ENCODE measurements at regions not wholly inside any gene's neighbourhood (a gene's known extent, or its start where the extent isn't known, plus 50 kb on each side); places are given as distances from the start of the nearest gene placed in this dataset.

GRCh38 chr1:95578462-95578861, 344.5 kb downstream of the RWDD3 start:
- DNase-seq (no peak), ATAC-seq (no peak)
- Histone ChIP-seq H3K27me3 (no peaks in the 10 kb centered on the region), H3K27ac (no peak overlapping the region), H3K36me3 (no peaks in the 10 kb centered on the region), H3K4me3 (no peak overlapping the region), H3K4me1 (no peaks in the 10 kb centered on the region), H3K9me3 (no peaks in the 10 kb centered on the region)
- intact Hi-C loops (cut with DNase I; ENCODE audit: low total_unique reads) (no loop called here), in situ Hi-C loops (cut with MboI; ENCODE audit: low sequenced_read_pairs in 4 of 4) (no loop called here)
- no peak for TF ChIP-seq CTCF (IDR thresholded peaks at IDR 0.05 in 4 of 5, conservative IDR thresholded peaks at IDR 0.05 in 1 of 5)
- no peak for TF ChIP-seq POLR2A (IDR thresholded peaks at IDR 0.05)

- intact Hi-C loops (cut with DNase I; ENCODE audit: low total_unique reads), result no loop called here
- in situ Hi-C loops (cut with MboI; ENCODE audit: low sequenced_read_pairs in 4 of 4), result no loop called here
- Histone ChIP-seq H3K27ac (no peak overlapping the region), H3K9me3 (no peaks in the 10 kb centered on the region), H3K4me1 (no peaks in the 10 kb centered on the region), H3K27me3 (no peaks in the 10 kb centered on the region), H3K4me3 (no peak overlapping the region), H3K36me3 (no peaks in the 10 kb centered on the region)
- ATAC-seq (no peak), DNase-seq (no peak)
- TF ChIP-seq POLR2A (IDR thresholded peaks at IDR 0.05), result no peak
- no peak for TF ChIP-seq CTCF (IDR thresholded peaks at IDR 0.05 in 4 of 5, conservative IDR thresholded peaks at IDR 0.05 in 1 of 5)
These were observed 348.2 kb downstream of the RWDD3 start for GRCh38 chr1:95582191-95582590.

- Histone ChIP-seq H3K27ac (no peak overlapping the region), H3K4me3 (no peak overlapping the region), H3K4me1 (no peaks in the 10 kb centered on the region), H3K36me3 (no peaks in the 10 kb centered on the region), H3K27me3 (no peaks in the 10 kb centered on the region), H3K9me3 (no peaks in the 10 kb centered on the region)
- intact Hi-C loops (cut with DNase I; ENCODE audit: low total_unique reads), result no loop called here
- DNase-seq (no peak), ATAC-seq (no peak)
- in situ Hi-C loops (cut with MboI; ENCODE audit: low sequenced_read_pairs in 4 of 4), result no loop called here
- TF ChIP-seq CTCF (IDR thresholded peaks at IDR 0.05 in 4 of 5, conservative IDR thresholded peaks at IDR 0.05 in 1 of 5), result no peak
- TF ChIP-seq POLR2A (IDR thresholded peaks at IDR 0.05), result no peak
These were observed 348.7 kb downstream of the RWDD3 start for GRCh38 chr1:95582746-95583145.

- intact Hi-C loops (cut with DNase I; ENCODE audit: low total_unique reads), result no loop called here
These were observed 349.7 kb downstream of the RWDD3 start for GRCh38 chr1:95583661-95584210.

More at GRCh38 chr1:95583661-95584210, 349.7 kb downstream of the RWDD3 start:
- DNase-seq, result no peak
- no peak overlapping the region for H3K4me3 ChIP-seq
- ATAC-seq, result no peak
- H3K27me3 ChIP-seq, result no peaks in the 10 kb centered on the region
- in situ Hi-C loops (cut with MboI; ENCODE audit: low sequenced_read_pairs in 4 of 4), result no loop called here
- H3K27ac ChIP-seq, result no peak overlapping the region
- no peak for TF ChIP-seq CTCF (IDR thresholded peaks at IDR 0.05 in 4 of 5, conservative IDR thresholded peaks at IDR 0.05 in 1 of 5)
- no peak for TF ChIP-seq POLR2A (IDR thresholded peaks at IDR 0.05)
- no peaks in the 10 kb centered on the region for H3K9me3 ChIP-seq
- no peaks in the 10 kb centered on the region for H3K36me3 ChIP-seq
- H3K4me1 ChIP-seq, result no peaks in the 10 kb centered on the region

All from gastrocnemius medialis (tissue), 4 donors.